DMS79 treated with DMSO at 0.1 percent for 48 hours (cell line): ENCODE measurements at regions not wholly inside any gene's neighbourhood (a gene's known extent, or its start where the extent isn't known, plus 50 kb on each side); places are given as distances from the start of the nearest gene placed in this dataset.

Experiments
- DNase-seq: peaks from one replicate; lab custom pipeline; 2025; lab: John Stamatoyannopoulos, UW

DNA sequence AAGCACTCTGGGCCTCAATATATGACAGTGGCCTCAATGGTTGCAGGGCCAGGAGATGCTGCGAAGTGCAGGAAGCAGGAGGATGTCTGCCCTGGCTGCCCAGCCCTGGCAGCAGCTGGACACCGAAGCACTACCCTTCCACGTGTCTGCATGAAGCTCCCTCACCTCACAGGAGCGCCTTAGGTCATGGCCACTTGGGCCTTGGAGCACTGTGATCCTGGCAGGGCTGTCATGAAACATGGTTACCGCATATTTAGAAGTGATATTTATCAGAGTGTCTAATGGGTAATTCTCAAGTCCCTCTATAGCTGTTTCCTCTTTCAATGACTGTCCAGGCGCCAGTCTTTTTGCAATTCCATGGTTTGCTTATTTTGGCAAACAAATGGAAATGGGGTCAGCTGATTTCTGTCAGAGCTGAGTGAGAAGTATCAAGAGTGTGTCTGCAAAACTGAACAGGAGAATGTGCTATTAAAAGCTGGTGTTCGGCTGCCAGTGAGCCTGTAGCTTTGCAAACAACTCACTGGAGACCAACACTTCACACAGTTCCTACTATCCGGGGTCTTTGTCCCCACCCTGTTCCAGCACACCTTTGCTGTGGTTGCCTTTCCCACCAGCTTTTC lies 285.9 kb downstream of the KIF4B start:
- peak; percentile 91 for DNase-seq

DNA sequence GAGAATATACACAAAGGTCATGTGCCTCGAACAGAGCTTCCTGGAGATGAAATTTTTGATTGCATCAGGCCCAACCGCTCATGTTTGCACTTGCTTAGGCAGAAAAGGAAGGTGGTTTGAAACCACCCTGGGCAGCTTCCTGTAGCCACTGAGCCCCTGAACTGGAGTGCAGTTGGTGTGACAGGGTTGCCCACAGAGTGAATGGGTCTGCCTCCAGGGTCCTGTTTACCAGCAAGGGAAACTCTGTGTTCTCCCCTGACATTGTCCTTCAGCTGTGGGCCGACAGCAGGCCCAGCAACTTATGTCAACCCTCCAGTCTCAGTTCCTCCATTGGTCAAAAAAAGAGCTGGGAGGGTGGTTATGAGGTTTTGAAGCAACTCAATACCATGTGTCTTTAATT lies 289.6 kb downstream of the KIF4B start:
- no peak for DNase-seq

DNA sequence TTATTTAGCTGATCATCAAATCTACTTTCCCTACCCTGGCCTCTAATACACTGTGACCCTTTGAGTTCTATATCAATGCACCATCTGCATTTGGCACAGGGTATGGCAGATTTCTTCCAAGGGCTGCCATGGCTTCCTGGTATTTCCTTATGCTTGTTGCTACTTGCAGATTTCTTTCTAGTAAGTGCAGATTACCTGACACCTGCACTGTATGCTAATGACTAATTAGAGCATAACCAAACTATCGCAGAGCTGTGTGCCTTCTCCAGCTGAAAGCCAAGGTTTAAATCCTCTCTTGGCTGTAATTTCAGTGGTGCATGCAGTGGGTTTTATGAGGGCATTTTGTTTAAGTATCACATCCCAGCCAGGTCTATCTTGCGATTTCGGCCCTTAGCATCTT lies 293.7 kb downstream of the KIF4B start:
- DNase-seq, result peak; percentile 60

DNA sequence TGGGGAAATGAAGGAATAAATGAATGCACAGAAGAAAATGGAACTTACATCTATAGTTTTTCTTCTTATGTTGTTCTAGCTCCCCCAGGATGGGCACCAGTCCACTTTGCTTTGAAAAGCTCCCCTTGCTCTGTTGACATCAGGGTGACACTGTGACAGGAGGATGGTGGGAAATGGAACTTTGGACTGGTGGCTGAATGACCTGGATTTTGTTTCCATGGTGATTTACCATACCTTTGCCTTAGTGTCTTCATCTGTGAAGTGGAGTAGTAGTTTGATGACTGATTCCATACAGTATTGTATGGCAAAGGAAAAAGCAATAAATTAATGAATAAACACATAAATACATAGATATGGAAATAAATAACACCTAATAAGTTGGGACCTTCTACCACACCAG lies 294.7 kb downstream of the KIF4B start:
- DNase-seq, result no peak

DNA sequence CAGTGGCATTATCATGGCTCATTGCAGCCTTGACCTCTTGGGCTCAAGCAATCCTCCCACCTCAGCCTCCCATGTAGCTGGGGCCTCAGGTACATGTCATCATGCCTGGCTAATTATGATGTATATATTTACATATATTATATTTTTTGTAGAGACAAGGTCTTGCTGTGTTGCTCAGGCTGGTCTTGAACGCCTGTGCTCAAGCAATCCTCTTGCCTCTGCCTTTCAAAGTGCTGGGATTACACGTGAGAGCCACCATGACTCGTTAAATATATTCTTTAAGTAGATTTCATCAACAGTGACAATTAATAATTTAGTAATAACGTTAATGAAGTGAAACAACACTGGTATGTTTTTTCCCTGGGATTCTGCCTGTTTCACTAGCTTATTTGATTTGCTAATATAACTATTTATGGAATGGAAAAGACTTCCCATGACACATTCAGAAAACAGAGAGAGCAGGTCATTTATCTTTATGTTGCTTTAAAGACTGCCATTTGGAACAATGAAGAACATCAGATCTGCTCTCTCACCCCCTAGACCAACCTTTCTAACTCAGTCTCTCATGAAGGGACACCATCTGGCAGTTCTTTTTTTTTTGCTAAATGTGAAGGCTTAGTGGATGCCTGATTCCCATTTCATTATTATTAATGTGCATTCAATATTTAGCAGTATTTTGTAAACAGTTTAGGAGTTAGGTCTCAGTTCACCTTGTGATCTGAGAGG lies 295.6 kb downstream of the KIF4B start:
- no peak for DNase-seq

DNA sequence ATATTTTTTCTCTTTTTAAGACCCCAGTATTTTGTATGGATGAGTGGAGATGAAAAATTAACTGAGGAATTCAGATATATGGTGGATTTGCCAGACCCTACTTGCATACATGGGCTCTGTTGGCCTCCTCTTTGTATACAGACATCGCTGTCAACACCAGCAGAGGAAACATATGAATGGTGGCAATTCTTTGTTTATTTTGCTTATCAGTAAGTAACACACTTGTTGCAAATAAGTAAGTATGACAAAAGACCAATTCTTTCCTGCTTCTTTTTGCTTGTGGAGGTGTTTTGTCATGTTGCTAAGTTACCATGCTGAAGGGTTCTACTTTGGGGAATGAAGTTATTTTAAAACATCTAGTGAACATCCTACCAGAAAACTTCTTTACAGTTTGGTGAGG lies 298.2 kb downstream of the KIF4B start:
- no peak for DNase-seq

DNA sequence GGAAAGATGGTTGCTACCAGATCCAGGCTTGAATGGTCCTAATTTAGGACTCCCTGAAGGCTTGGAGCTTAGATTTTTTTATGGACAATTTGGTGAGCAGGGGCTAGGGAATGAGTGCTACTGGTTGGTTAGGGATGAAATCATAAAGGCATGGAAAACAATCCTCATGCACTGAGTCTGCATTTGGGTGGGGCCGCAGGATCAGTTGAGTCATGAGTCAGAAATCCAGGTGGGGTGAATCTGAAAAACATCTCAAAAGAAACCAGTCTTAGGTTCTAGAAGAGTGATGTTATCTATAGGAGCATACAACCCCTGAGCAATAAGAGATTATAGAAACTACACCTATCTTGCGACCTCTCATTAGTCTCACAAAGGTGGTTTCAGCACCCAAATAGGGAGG lies 300.0 kb downstream of the KIF4B start:
- DNase-seq, result no peak

DNA sequence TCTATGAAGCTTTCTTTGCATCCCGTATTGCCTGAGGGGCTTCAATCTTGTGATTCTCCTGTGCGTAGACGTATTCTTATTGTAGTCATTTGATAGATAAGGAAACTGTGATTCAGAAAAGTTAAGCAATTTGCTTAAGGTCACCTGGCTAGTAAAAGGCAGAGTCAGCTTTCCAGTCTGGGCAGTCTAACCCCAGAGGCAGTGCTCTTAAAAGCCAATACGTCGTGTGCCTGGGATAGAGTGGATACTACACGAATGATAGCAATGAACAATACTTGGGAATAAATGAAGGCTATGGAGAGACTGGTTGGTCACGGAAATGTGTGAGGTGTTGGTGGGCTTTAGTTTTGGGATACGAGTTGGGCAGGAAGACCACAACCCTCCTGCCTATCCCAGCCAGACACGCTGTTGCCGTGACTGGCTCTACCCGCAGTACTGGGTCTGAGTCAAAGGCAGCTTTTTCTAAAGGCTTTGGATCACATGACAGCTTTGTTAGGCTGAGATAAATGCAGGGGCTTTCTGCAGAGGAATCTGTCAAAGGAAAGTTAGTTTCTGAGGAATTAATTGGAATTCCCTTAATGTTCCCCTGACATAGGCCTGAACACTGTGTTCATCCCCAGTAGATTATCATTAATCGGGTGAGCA lies 302.6 kb downstream of the KIF4B start:
- no peak for DNase-seq

DNA sequence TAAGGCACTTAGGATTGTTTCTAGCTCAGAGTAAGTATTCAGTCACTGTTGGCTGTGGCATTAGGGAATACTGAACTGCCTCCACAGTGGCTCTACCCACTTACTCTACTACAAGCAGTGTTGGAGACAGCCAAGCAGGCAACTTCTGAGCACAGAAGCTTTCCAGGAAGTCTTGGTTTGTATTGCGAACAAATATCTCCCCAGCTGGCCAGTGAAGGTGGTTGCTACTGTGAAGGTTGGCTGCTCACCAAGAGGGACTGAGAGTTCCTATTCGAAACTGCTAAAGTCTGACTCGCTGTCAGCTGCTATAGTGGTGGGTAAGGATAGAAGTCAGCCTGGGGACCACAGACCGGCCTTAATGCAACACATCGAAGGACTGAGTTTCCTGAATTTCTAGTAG lies 319.1 kb downstream of the KIF4B start:
- no peak for DNase-seq

DNA sequence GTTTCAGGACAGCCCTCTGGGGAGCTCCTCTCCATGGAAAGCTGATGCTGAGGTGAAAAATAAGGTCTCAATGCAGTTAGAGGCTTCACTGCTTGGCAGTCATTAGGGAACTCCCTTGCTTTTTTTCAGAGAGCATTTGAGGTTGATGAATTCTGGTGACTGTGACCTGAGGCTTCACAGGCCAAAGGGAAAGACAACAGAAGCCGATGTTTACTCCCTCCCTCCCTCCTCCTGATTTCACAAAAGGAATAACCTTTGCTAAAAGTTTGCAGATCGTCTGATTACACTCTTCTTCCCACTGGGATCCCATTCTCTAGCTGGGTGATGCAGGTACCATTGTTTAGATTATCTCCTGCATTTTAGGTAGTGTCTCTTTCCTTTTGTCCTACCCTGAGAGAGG lies 329.4 kb downstream of the KIF4B start:
- no peak for DNase-seq

DNA sequence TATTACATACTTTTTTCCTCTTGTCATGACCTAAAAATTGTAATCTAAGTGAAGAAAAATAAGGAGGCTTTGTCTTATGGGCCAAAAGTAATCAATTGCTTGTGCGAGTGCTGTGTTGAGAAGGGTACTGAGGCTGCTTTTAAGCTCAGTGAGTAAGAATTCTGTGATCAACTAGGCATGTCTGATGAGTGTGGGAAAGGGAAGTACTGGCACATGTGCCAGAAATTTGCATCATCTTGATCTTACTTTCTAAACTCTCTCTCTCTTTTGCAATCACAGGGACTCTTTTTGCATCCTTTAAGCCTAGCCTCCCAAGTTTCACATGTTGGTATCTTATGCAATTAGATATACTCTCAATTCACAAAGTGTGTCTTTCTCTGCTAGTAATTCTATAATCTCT lies 329.9 kb downstream of the KIF4B start:
- DNase-seq, result no peak

DNA sequence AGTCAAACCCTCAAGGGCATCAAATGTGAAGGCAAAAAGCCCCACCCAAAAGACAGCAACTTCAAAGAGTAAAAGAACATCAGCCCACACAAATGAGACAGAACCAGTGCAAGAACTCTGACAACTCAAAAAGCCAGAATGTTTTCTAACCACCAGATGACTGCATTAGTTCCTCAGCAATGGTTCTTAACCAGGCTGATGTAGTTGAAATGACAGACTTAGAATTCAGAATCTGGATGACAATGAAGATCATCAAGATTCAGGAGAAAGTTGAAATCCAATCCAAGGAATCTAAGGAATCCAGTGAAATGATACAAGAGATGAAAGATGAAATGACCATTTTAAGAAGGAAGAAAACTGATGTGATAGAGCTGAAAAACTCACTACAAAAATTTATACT lies 339.7 kb downstream of the KIF4B start:
- no peak for DNase-seq

DNA sequence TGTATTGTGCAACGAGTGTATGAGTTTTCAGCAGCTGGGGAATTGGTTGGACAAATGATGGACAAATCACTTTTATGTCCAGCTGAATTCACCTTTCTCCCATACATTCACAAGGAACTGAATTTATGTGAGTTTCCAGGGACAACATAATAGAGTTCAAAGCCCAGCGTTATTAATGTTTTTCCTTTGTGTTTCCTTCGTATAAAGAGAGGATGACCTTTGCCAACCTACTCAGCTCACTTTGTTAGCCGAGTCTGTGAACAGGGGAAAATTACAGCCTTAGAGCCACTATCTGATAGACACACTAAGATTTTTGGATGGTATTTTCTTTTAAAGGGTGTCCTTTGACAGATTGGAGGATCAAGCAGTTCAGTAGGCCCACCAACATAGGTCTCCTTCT lies 352.5 kb downstream of the KIF4B start:
- no peak for DNase-seq

DNA sequence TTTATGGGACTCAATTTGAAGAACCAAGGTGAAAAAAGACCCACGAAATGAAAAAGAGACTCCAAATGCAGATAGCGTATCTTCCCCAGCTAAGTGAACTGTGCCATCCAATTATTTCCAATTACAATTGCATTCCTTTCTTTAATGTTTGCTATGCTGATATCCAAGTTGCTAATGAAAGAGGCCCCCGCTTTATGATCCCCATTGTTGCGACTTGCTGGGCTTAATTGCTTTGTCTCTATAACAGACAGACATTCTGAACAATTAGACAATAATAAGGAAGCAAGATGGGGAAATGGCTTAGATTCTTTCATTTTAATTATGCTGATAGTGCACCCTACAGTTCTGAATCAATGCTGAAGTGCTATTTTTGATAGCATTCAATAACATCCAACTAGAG lies 354.3 kb downstream of the KIF4B start:
- DNase-seq, result no peak

DNA sequence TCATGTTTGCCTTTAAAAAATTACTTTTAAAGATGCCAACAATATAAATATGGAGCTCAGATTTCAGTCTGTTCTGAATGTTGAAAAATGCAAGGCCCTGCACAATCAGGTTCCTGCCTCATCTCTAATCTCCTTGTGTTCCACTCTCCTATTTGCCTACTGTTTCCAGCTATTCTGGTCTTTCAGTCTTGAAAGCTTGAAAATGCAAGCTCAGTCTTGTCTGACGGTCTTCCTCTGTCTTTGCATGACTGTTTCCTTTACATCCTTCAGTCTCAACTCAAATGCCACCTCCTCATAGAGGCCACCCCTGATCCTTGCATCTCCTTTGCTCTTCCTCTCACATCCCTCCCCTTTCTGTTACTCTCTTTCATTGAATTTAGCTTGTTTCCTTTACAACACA lies 354.9 kb downstream of the KIF4B start:
- no peak for DNase-seq

DNA sequence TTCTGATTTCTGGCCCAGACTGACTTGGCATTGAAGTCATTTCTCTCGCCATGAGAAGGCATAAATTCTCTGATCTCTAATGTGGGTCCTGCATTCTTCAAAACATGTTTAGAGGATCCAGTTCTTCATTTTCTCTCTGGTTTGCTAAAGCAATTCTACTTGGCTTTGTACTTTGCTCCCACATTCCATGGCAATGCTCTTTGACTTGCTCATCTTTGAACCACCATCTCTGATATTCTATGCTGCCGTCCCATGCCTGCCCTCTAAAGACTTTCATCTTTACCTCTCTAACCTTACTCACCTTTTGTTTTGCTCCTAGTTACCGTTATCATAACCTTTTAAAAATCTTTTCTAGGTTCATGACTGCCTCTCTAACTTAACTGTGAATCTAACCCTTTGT lies 366.9 kb downstream of the KIF4B start:
- DNase-seq, result no peak

DNA sequence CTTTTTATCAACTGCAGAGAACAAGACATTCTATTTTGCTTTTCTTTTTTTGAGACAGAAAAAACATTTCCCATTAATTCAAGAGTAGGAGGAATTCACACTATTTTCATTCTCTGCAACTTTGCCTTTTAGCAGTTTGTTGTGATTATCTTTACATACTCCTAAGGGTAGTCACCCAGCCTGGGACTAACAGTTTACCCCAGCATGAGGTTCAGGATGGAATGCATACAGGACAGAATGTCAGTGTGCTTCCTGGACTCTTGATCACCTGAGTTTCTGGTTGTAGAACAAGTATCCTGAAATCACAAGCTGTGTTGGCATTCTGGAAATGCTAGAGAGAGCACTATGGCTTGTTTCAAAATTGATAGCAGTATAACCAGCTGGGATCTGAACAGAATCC lies 368.1 kb downstream of the KIF4B start:
- no peak for DNase-seq

DNA sequence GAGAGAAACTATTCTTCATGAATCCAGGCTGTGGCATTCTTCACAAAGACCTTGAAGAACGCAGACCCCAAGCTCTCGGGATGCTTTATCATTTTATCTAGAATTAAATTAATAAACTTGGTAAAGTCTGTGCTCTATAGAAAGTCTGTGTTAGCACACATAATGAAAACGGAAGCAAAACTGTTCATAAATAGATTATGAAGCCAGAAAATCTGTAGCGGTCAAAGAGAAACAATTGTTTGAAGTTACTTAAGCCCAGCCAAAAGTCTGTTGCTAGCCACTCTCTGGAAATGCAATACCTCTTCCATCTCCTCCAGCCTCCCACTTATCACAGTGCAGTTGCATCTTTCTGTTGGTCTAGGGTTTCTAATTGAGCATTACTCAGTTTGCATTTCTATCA lies 375.9 kb downstream of the KIF4B start:
- DNase-seq, result no peak

DNA sequence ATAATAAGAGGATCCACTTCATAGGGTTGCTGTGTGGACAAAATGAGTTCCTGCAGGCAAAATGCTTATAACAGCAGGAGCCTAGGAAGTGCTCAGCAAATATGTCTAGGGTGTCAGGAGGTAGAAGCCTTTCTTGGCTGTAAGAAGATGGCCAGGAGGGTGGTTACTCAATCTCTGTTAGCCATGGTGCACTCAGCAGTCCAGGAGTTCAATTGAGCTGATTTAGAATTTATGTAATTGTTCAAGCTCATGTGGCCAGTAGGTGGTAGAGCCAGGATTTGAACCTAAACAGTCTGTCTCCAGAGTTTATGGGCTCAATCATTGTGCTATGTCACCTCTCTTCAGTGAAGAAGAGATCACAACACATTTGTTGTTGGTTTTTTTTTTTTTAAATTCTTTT lies 381.2 kb downstream of the KIF4B start:
- no peak for DNase-seq

DNA sequence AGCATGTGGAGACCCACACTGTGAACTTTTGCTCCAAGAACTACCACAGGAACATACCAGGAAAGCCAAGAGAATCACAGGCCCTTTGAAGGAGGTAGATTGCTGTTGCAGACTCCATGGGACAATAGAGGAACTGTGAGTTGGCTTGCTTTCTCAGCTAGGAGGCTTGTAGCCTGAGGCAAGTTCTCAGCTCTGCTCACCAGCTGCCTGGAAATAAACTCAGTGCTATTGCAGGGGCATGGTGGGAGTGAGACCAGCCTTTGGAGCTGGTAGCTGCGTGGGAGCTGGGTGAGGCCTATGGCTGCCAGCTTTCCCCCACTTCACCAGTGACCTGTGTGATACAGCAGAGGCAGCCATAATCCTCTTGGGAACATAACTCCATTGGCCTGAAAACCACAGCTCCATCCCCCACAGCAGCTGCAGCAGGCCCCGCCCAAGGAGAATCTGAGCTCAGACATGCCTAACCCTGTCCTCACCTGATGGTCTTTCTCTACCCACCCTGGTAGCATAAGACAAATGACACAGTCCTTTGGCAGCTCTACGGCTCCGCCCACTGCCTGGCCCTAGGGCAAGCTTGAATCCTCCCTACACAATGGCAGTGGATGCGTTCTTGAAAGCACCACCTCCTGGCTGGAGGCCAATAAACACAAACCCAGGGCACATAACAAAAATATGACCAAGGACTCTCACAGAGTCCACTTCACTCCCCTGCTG lies 389.5 kb downstream of the KIF4B start:
- peak; percentile 56 for DNase-seq

DNA sequence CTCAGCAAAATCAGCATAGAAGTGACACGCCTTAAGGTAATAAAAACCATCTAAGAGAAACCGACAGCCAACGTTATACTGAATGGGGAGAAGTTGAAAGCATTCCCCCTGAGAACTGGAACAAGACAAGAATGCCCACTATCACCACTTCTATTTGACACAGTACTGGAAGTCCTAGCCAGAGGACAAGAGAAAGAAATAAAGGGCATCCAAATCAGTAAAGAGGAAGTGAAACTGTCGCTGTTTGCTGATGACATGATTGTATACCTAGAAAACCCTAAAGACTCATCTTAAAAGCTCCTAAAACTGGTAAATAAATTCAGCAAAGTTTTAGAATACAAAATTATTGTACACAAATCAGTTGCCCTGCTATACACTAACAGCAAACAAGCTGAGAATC lies 393.3 kb downstream of the KIF4B start:
- DNase-seq, result no peak

DNA sequence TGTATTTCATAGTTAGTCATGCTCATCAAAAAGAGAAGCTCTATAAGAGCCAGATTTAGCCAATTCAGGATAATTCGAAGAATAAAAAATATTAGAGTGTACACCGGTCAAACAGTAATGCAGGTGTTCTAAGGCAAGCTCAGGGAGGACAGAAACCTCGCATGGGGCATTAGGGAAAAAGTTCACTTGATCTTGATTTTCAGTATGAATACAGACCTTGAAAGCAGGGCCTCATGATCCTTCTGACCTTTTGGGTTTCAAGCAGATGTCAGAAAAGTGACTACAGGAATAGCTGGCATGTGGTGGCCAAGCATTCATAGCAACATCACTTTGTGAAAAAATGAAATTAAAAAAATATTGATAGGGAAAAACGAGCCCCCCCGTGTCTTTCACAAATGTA lies 394.9 kb downstream of the KIF4B start:
- DNase-seq, result no peak

DNA sequence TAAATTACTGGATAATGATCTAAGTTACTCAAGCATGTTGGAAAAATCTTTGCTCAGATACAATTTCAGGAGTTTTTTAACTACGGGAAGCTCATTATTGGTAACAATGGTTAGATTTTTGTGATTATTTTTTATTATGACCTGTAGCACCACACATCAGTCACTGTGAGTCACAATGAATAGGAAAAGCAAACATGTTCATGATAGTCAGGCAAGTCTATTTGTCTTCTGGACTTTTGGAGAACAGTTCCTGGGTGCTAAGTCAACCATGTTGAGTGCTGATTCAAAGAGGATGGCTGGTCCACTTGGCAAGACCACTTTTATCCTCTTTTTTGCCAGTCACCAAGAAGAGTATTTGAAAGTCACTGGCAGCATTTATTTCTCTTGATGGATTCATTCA lies 403.2 kb downstream of the KIF4B start:
- peak; percentile 34 for DNase-seq
